NT2/D1 (cell line): ENCODE measurements at regions not wholly inside any gene's neighbourhood (a gene's known extent, or its start where the extent isn't known, plus 50 kb on each side); places are given as distances from the start of the nearest gene placed in this dataset.

Experiments used
- SUZ12 ChIP-seq: IDR thresholded peaks from 2 replicates; pipeline ENCODE4 v1.6.1; 2011; ENCODE audit not compliant: insufficient read length, insufficient read depth; ENCODE audit errors: extremely low read depth
- YY1 ChIP-seq: IDR thresholded peaks from 2 replicates; pipeline ENCODE4 v1.6.1; 2011; ENCODE audit not compliant: insufficient read length, insufficient read depth
- ZNF274 ChIP-seq: IDR thresholded peaks from 2 replicates; pipeline ENCODE4 v1.6.1; 2011; ENCODE audit warnings: mild to moderate bottlenecking, low read depth, low read length

- TF ChIP-seq SUZ12: no peak
- no peak for TF ChIP-seq YY1
- TF ChIP-seq ZNF274: no peak
These were observed 190.4 kb upstream of the CDH5 start for GRCh38 chr16:66176111-66176510.
